ENCODE measurements at regions not wholly inside any gene's neighbourhood (a gene's known extent, or its start where the extent isn't known, plus 50 kb on each side); places are given as distances from the start of the nearest gene placed in this dataset.

DNA sequence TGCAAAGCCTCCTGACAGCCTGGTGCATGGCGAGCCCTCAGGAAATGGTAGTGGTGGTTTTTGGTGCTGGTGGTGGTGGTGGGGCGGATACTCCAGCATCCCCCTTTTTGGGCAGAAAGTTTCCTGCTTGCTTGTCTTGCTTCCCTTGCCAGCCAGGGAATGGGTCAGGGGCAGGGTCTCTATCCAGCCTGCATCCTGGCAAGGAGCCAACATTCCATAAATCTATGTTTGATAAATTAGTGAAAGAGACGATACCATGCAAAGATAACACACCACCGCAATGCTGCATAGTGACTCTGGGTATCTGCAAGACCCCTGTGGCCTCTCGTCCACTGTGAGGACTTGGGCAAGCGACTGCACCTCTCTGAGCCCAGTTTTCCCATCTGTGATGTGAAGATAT, 246.2 kb downstream of the LRFN2 start:
- DNase-seq (ENCODE audit: low spot score) = no peak

DNA sequence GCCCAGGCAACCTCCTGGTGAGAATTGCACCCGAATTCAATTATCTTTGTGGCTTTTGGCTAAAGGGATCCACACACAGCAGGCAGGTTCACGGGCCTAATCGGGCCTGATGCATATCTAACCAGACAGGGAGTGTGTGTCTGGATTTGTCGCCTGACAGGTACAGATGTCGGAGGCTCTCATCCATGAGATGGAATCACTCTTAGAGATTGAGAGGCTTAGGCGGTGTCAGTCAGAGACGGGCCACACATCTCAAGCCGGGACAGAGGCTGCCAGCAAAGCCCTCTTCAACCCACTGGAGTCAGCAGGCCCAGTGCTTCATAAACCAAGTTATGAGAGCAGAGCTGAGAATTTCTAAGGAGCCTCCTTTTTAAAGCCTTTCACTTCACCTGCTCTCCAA, 247.0 kb downstream of the LRFN2 start:
- DNase-seq (ENCODE audit: low spot score) = no peak

DNA sequence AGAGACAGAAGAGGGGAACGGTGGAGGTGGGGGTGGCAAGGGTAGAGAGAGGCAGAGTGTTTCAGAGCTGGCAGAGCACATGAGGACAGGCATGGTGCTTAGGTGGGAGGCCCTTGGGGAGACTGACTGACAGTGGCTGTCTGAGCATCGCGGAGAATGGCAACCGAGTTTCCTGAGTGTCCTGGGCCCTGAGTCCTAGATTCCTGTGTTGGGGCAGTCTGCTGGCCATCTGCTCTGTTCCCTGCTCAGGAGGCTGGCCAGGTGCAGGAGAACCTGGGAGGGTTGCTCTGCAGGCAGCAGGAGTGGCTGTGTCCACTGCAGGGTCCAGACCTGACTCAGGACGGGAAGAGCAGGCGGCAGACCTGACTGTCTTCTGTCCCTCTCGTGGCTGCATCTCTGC, 248.9 kb downstream of the LRFN2 start:
- no peak for DNase-seq (ENCODE audit: low spot score)

DNA sequence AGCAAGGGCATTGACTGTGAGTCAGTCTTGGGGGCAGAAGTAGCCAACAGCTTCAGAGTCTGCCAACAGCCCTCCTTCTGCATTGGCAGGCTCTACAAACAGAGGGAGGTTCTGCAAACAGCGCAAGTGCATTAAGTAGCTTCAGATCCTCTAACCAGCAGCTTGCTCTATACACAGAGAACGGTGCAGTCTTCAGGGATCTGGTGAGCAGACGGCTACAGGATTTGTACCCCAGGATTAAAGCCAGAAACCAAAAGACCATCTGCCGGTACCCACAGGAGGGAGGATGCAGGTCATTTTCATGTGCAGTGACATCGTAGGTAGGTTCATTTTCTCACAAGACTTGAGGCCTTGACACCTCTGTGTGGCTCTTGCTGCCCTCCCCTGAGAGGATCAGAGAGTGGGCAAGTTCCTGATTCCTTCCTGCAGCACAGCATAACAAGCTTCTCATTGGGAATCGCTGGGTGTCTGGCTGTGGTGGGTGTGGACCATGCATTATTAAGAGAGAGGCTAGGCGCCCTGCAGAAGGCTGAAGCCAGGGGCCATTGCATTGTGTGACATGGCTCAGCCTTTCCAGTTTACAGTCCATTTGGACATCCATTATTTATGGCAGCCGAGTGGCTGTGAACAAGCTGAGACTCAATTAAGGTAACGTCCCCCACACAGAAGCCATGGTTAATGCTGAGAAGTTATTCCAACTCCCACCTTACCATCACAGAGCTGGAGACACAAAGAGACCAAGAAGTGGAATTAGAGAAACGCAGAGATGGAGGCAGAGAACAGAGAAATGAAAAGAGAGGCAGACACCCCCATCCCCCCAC, 250.0 kb downstream of the LRFN2 start:
- no peak for DNase-seq (ENCODE audit: low spot score)

DNA sequence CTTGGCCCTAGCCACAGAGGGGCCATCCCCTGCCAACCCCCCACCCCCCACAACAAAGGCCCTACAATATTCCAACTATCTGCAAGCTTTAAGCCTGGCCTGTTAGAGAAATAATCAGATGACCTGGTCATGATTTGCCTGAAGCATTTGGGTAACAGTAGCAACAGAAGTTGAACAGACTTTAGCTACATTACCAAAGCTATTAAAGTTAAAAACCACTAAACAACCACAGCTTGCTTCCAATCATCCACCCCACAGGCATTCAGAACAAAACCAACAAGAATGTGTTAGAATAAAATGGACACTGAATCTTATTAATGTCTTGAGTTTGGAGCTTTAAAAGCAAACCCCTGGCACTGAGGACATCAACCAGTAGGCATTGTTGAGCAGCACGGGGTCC, 250.9 kb downstream of the LRFN2 start:
- no peak for DNase-seq (ENCODE audit: low spot score)

DNA sequence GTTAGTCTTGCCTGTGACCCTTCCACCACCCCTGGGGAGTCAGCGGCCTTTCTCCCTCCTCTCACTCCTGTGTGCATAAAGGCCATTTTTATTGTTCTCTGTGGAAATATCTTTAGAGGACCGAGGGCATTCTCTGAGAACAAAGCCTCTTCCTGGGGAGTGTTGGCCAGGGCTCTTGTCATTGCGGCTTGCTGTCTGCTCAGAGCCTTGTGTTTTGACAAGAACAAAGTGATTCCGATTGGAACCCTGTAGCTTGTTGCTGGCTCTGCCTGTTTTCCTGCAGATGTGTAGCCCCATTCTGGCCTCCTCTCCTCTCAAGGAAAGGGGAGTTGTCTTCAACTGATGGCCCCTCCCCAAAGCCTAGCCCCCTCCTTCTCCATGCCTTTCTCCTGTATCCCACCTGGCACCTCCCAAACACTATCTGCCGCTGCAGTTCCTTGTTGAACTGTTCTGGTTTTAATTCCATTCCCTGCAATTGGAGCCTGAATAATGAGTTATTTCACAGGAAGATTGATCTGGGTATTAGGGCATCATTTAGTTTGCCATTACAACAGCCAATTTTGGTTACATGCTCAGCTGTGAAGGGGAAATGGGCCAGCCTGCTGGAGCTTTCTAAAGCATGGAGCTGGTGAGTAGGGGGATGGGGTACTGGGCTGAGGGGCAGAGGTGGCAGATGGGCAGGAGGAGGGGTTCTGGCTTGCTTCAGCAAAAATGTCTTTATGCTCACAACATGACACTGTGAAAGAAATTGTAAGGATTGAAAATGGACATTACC, 252.5 kb downstream of the LRFN2 start:
- DNase-seq (ENCODE audit: low spot score) = no peak

DNA sequence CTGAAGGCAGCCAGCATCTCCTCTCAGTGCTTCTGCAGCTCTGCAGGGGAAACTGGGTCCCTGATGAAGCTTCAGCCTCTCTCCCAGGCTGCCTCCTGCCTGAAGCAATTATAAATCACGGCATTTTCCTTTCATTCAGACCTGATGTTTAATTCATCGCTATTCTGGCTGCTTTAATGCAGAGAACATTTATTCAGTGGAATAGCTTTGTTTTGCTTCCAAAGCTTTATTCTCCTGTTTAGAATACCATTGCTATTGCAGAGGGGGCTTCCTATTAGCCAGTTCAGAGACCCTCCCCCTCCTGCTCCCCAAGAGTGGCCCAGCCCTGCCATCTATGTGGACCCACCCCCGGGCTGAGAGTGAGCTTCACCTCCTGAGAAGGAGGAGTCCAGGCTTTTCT, 255.6 kb downstream of the LRFN2 start:
- DNase-seq (ENCODE audit: low spot score) = no peak

DNA sequence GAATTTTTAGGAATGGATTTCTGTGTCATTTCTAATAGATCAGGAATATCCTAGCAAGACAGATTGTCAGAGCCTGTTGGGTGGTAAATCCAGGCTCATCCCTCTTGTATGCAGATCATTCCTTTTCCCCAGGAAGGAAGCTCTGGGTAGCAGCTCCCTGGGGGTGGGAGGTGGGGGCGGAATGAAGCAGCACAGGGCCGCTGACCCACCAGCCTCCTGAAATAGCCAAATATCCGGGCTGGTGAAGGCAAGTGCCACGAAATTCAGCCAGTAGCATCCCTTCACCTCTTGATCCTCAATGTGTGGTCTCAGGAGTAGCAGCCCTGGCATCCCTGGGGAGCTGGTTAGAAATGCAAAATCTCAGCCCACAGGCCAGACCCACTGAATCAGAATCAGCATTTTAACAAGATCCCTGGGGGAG, 256.9 kb downstream of the LRFN2 start:
- no peak for DNase-seq (ENCODE audit: low spot score)

DNA sequence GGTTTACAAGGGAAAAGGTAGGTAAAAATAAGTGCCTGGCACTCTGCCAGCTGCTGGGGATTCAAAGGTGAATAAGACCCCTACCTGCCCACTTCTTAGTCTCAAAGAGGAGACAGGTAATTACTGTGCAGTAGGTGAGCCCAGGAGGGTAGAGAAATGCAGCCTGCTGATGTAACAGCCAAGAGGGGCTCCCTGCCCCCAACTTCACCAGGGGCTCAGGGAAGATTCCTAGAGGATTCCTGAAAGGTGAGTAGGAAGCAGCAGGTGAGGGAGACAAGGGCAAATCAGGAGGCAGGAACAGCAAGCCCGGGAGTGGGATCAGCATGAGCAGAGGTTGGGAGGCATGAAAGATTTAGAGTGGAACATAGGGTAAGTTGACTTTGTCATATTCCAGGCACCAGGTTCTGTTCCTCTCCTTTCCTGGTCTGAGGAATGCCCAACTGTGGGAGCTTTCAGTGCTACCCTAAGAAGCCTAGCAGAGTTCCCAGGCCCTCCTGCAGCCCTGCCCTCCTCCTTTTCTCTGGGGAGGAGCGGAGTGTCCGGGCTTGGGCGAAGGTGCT, 258.1 kb downstream of the LRFN2 start:
- no peak for DNase-seq (ENCODE audit: low spot score)

DNA sequence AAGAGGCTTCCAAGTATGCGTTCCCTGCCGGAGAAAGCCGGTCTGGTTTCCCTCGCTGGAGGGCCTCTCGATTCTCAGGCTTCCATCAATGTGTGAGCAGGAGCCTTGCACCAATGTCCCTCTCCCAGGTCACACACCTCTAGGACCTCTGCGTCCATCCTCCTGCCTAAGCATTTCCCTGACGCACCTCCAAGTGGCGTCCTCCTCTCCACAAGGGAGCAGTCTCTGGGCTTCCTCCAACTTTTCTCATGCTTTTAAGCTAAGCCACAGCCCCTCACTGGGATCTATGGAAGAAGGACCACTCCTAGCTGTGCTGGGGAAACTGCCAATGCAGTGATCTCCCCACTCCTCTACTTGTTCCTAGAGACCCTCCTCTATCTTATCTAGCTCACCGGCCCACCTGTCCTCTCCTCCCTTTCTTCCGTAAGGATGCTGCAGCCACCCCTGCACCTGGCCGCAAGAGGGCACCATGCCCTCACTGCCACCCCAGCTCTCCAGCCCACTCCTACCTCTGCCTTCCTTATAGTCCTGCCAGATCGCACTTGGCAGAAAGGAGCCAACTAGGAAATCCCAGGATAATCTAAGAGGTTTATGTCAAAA, 258.7 kb downstream of the LRFN2 start:
- no peak for DNase-seq (ENCODE audit: low spot score)

DNA sequence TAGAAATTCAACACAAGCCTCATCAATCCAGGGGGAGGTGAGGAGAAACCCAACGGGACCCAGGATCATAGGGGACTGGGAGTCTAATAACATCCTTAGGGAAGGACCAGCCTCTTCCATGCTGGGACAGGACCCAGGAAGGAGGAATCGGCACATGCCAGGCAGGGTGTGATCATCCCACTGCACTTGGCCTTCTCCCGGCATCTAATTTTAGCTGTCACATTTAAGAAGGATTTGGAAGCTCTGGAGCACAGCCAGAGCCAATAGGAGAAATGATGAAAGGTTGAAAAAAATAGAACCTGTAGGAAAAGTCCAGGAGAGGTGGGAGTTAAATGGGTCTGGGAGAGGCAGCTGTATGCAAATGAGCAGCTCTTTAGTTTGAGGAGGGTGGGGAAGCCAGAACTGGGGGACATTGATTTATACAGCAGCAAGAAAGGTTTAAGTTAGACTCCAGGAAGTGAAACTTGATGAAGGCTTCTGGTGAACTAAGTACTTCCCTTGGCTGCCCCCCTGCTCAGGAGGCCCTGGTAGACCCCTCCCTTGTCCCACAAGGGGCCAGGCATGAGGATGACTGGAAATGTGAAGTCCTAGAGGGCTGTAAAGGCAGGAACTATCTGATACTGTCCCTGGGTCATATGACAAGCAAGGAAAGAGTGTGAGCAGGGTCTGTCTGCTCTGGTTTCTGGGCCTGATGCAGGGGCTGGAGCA, 260.3 kb downstream of the LRFN2 start:
- DNase-seq (ENCODE audit: low spot score) = no peak

DNA sequence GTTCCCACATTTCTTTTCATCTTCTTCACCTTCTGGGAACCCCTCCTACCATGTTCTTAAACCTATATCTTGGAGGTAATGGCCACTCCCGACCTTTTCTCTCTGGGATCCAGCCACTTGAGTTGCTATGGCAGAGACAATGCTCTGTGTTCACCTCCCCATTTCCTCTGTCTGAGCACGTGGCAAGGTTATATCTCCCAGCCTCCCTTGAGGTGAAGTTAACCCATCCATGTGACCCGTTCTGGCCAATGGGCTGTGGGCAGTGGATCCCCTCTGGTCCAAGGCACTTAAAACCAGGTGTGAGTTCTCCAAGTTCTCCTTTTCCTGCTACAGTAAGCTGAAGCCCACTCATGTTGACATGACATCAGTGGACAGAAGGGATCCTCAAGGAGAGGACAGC, 261.4 kb downstream of the LRFN2 start:
- DNase-seq (ENCODE audit: low spot score) = no peak

DNA sequence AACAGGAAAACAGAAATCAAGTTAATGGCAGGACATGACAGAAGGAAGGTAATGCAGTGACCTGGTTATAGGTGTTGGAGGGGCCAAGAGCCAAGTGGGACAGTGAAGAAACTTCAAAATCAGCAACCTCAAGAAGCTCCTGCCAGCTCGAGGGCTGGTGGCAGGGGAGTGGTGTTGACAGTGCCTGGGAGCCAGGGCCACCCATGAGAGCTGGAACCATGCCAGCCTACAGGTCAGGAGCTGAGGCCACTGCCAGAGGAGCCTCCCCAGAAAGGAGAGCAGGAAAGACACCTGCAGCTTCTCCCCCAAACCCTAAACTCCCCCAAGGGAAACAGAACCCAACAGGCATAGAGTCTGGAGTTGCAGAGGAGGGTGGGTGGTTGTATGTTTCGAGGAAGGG, 262.1 kb downstream of the LRFN2 start:
- no peak for DNase-seq (ENCODE audit: low spot score)

DNA sequence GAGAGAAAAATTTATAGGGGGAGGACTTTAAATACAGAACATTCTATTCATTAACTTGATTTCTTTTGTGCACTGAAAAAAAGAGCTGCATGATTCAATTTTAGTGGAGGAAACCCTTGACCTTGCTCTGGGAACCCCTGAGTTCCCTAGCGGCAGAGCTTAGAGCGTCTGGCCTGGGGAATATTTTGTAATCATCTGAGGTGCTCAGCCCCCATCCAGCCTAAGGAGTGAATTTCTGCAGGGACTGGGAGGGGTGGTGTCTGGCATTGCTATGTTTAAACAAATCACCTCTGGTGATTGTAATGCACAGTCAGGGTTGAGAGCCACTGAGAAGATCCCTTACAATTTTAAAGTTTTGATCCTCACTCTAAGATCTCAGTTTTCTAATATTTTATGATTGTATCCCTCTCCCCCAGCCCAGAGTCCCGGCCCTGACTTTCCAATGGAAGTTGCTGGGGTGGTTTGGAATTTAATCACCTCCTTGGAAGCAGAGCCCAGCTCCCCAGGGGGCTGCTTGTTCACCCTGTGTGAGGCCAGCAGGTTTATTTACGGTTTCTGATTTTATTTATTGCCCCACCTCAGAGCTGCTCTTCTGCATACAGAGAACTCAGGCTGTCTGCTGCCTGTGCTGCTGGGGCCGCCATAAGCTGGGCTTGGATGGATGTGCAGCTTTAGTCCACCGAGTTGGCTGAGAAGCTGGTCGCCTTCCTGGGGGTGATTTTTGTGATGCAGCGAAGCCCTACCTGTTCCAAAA, 263.1 kb downstream of the LRFN2 start:
- no peak for DNase-seq (ENCODE audit: low spot score)

DNA sequence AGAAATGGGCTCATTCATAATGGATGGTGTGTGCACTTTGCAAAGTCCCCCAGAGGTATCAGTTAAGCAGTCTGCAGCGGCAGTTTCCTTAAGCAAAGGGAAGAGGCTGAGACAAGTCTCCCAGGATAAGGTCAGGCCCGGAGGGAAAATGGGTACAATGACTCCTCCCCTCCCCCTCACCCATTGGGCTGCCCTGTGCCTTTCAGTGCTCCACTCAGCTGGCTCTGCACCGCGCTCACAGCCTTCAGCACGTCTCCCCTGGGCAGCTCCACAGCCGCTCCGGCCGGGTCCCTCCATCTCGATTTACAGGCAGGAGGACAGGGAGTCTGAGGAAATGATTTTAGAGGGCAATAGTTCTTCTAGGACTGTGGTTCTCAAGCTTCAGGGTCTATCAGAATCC, 264.8 kb downstream of the LRFN2 start:
- DNase-seq (ENCODE audit: low spot score) = no peak

DNA sequence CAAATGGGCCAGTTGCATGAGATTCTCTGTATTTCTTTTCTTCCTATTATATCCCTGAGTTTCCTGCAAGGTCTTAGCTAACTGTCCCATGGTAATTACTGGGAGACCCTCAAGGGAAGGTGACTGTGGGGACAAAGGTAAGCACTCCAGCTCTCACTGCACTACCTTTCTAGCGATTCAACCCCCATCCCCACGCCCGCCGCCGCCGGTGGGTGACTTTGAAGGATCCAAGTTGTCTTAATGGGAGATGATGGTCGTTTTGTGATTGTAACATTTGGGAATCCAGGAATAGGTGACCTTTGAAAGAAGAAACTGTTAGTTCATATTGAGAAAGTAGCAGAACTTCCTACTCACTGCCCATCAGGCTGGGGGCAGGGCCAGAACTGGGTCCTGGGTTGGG, 265.5 kb downstream of the LRFN2 start:
- no peak for DNase-seq (ENCODE audit: low spot score)

DNA sequence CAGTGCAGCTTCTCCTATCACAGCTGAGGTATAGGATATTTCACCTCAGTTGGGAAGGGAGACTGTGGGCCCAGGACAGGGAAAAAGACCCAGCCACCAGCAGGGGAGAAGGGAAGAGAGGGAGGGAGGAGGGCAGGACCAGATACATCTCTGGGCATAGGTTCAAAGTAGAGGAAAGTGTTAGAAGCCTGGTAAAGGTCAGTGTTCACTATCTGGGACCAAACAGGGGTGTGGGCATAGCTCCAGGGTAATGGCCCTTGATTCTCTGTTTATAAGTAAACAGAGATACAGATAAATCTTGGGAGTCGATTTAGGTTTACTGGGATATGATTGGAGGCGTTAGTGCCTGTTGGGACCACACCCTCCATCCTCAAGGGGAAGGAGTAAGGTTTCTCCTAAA, 266.2 kb downstream of the LRFN2 start:
- no peak for DNase-seq (ENCODE audit: low spot score)

DNA sequence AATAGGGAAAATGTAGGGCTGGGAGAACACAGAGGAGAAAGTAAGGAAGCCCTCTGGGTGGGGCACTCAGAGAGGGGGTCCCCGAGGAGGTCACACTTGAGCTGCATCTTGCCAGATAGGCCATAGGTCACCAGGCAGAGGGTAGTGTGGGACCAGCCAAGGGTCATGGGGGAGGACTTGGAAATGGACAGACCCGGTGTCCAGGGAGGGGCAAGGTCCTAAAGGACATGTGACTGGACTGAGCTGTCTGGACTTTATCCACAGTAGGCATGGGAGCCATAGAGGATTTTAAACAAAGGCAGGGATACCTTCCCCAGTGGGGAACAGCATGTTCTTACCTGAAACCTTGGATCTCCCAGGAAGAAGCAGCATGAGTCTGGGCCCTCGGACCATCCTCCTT, 266.7 kb downstream of the LRFN2 start:
- no peak for DNase-seq (ENCODE audit: low spot score)

DNA sequence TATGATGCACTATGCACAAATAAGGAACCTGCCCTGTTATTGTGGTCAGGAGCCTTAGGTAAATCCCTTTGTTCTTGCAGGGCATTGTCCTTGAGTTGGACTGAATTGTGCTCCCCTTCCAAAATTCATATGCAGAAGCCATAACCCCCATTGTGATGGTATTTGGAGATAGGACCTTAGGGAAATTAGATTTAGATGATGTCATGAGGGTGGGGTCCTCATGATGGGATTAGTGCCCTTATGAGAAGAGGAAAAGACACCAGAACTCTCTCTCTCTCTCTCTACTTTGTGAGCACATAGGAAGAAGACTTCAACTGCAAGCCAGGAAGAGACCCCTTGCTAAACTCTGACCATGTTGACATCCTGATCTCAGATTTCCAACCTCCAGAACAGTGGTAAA, 268.0 kb downstream of the LRFN2 start:
- DNase-seq (ENCODE audit: low spot score) = no peak

DNA sequence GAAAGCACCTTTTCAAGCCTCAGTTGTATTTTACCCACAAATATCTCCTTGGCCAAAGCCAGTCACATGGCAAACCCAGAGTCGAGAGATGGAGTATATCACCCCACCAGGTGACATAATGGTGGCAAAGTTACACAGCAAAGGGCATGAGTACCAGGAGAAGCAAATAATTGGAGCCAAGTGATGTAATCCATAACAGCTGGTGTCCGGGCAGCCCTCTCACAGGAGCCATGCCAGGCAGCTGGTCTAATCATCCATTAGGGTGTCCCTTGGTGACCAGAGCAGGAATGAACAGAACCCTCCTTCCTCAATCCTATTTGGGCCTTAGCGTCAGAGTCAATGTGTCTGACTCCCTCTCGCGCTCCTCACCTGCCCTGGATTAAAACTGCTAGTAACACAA, 272.1 kb downstream of the LRFN2 start:
- DNase-seq (ENCODE audit: low spot score) = no peak

DNA sequence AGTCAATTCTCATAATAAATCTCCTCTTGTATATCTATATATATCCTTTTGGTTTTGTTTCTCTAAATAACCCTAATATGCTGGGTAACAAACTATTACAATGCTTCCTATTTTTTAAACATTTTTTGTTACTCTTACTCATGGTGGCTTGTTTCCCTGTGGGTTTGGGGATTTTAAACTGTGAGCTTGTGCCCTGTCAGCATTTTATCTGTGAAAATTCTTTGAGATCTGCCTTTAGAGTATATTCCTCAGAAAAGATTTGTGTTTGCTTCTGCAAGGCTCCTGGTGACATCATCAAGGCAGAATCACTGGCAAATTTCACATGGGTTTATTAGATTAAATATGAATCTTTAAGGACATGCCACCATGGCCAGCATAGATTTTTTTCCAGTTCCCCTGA, 273.6 kb downstream of the LRFN2 start:
- no peak for DNase-seq (ENCODE audit: low spot score)
